Forelimb muscle (tissue), 1 donor: ENCODE measurements at regions not wholly inside any gene's neighbourhood (a gene's known extent, or its start where the extent isn't known, plus 50 kb on each side); places are given as distances from the start of the nearest gene placed in this dataset.
"Not testable (repeated sequence)": the region's sequence is repeated elsewhere in the genome, so short reads cannot be mapped to it uniquely, and the experiment has no call there.

Experiments used
- DNase-seq: peaks from one replicate; pipeline ENCODE4 v3.0.0-alpha.2; 2013; ENCODE audit warnings: low read depth

DNA sequence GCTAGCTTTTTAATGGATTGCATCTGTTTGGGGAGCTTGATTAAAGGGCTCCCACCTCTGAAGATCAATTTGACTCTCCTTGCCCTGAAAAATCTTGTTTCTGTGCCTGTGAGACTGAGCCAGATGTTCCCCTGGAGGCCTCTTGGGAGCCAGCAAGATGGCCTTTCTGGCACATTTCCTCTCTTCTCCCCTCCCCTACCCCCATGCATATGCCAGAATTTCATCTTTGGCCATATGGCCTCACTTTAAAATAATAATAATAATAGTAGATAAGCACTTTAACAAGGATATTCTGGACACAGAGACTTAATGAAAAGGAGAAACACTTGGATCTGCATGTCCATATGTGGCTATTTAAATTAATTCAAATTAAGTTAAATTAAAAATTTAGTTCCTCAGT, 144.1 kb upstream of the CES5A start:
- DNase-seq: no peak

DNA sequence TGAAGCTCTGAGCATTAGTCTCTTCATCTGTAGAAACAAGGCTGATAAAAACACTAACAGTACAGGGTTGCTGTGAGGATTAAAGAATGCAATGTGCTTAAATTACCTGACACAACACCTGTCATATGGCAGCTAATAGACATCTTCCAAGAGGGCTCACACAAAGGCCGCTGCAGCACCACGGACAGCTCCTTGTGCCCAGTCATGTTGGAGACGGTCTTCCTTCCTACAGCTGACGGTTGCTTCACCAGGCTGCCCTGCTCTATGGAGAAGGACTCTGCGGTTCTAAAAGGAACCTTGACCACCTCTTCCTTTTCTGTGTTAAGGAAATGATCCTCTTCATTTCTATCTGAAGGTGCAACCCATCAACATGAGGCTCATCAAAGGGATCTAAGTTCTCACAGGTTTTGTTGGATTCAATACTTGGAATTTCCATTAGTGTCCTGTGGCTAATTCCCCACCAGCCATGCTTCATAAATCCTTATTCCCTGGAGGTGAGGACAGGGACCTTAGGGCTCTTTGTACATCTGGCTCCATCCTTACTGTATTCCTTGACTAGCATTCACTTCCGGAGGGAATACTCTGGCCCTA, 138.9 kb upstream of the CES5A start:
- DNase-seq: no peak

DNA sequence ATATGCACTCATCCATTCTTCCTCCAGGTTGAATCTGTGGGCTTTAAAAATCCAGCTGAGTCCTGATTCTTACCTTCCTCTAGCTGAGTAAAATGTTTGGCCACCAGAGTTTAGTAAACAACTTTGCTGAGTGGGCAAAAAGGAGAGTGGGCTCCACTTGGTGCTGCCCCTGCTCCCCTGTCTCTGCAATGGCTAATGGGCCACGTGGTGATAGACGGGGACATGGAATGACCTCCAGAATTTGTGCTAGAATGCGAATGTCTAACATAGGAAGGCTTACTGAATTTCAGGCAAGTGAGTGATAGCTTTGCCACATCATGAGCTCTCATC, 137.3 kb upstream of the CES5A start:
- no peak for DNase-seq

DNA sequence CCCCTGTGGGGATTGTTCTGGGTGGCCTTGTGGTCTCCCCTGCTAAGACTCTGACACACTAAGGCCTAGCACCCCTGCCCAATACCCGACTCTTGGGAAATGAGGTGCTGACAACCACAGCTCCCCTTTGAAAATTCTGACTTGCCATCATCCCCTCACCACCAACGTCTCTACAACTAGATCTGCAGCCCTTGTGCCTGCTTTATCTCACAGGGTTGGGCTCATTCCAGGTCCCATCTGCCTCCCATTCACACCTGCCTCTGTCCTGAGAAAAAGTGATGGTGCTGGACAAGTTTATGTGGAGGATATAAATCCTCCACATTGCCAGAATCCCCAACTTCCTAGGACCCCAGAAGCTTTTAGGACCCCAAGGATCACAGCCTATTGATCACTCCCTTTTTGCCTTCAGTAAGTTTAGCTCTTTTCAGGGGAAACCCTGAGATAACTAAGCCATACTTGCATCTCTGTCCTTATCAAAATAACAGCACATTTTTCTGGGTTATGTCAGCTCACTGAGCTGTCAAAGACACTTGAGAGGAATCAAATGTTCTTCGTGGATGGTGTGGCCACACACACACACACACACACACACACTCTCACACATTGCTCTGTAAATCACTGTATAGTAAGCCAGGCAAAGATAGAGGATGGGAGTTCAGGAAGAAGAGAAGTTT, 136.8 kb upstream of the CES5A start:
- DNase-seq: no peak

DNA sequence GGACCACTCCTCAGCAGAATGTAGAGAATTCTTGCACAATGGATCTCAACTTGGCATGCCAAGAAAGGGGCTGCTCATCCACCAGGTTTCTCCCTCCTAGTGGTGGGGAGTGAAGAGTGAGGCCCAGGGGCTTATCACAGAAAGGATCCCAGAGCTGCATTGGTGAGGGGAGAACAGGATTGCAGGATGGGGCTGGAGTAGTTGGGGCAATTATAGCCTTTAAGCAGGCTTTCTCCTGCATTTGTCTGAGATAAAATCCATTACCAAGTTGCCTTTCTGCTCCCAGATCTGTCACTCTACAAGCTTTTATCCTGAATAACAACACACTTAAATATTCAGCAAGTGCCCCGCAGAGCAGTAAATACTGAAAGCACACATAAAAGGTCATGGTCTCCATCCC, 130.8 kb upstream of the CES5A start:
- no peak for DNase-seq

DNA sequence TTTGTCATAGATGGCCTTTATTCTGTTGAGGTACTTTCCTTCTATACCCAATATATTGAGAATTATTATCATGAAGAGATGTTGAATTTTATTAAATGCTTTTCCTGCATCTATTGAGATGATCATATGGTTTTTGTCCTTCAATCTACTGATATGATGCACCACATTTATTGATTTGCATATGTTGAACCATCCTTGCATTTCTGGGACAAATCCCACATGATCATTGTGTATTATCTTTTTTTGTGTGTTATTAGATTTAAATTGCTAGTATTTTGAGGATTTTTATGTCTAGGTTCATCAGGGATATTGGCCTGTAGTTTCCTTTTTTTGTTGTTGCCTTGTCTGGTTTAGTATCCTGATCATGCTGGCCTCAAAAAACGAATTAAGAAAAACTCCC, 124.5 kb upstream of the CES5A start:
- no peak for DNase-seq

DNA sequence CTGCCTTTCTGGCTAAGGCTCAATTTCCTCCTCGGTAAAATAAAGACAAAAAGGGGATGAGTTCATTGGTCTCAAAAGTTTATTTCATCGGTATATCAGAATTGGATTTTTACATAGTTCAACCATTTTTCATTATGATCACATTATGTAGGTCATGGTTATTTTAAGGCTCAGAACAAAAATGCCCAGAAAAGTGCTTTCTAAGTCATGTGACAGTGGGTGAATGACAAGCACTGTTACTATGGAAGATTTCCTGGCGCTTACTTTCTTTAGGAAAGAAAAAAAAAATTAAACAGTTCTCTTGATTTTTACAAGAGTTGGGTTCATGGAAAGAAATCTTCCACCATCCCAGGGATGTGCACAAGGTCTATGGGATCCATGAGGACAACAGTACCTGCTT, 117.9 kb upstream of the CES5A start:
- DNase-seq: no peak

DNA sequence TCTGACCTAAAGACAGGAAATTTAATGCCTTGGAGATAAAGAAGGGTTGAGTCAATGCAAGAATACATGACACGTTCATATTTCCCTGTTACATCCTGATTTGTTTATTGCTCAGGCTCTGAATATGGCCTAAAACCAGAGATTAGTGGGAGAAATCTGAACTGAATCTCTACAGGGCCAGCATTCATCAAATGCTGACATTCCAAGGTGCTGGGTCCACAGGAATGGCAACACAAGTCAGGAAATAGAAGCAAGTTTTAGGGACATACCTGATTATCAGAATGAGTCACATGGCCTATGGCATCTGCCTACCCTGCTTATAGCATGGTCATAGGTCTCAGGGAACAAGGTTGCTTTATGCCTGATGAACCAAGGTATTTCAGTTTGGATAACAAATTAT, 117.4 kb upstream of the CES5A start:
- DNase-seq: no peak

DNA sequence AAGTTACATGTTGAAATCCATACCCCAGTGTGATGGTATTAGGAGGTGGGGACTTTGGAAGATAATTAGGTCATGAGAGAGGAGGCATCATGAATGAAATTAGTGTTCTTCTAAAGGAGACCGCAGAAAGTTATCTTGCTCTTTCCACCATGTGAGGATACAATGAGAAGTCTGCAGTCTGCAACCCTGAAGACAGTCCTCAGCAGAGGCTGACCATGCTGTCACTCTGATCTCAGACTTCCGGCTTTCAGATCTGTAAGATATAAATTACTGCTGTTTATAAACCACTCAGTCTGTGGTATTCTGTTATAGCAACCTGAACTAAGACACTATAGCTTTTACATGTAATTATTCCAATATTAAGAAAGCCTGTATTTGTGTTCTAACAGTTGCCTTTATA, 116.7 kb upstream of the CES5A start:
- DNase-seq: no peak

DNA sequence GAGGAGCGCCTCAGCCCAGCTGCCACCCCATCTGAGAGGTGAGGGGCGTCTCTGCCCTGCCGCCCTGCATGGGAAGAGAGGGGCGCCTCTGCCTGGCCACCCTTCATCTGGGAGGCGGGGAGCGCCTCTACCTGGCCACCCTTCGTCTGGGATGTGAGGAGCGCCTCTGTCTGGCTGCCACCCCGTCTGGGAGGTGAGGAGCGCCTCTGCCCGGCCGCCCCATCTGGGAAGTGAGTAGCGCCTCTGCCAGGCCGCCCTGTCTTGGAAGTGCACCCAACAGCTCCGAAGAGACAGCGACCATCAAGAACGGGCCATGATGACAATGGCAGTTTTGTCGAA, 114.4 kb upstream of the CES5A start:
- DNase-seq: no peak

DNA sequence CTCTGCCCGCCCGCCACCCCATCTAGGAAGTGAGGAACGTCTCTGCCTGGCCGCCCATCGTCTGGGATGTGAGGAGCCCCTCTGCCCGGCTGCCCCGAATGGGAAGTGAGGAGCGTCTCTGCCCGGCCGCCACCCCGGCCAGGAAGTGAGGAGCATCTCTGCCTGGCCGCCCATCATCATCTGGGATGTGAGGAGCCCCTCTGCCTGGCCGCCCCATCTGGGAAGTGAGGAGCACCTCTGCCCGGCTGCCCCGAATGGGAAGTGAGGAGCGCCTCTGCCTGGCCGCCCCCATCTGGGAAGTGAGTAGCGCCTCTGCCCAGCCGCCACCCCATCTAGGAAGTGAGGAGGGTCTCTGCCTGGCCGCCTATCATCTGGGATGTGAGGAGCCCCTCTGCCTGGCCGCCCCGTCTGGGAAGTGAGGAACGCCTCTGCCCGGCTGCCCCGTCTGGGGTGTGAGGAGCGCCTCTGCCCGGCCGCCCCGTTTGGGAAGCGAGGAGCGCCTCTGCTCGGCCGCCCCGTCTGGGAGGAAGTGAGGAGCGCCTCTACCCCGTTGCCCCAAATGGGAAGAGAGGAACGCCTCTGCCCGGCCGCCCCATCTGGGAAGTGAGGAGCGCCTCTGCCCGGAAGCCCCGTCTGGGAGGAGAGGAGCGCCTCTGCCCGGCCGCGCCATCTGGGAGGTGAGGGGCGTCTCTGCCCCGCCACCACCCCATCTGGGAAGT, 113.8 kb upstream of the CES5A start:
- DNase-seq: not testable (repeated sequence)

DNA sequence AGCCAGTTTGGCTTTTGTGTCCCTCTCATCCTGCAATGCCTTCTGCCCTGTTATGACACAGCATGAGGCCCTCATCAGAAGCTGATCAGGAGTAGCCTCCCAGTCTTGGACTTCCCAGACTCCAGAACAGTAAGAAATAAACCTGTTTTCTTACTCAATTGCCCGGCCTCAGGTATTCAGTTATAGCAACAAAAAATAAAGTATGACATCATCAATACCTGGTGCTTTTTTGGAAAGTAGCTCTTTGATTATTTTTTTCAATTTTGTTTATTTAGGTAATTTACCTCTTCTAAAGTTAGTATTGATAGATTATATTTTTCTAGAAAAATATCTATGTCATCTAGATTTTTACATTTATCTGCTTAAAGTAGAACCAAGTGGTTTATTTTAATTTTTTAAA, 112.8 kb upstream of the CES5A start:
- DNase-seq: no peak

DNA sequence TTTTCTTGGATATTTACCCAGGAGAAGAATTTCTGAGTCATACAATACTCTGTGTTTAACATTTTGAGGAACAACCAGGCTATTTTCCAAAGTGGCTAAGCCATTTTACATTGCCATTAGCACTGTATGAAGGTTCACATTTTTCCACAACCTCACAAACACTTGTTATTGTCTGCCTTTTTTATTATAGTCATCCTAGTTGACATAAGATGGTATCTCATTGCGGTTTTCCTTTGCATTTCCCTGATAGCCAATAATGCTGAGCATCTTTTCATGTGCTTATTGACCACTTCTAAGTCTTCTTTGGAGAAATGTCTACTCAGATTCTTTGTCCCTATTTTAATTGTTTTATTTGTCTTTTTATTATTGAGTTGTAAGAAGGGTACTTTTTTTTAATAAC, 107.4 kb upstream of the CES5A start:
- DNase-seq: no peak

DNA sequence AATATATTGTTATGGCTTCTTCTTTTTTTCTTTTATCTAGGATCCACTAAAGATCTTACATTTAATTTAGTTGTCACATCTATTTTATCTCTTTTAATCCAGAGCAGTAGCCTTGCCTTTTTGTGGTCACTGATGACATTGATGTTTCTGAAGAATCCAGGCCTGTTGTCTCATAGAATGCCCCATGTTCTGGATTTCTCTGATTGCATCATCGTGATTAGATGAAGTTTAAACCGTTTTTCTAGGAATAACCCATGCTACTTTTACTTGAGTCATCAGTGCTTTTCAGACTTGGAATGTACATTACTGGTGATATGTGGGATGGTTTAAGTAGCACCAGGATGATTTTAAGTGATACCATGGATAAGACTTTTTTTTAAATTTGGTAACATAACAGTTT, 106.4 kb upstream of the CES5A start:
- no peak for DNase-seq

DNA sequence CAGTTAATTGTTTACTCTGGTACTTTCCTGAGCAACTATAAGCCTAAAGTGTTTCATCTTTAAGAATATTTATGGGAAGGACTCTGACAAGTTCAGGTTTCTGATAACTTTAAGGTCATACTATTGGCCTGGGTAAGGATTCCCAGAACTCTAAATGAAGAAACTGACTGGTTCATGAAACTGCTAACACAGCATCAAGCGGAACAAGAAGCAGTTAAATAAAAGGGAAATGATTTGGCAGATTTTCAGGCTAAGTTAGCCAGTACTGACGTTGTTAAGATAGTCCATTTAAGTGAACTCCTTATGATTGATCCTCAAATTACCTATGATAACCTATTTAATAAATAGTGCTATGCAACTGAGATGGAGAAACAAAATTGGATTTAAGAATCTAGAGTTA, 101.6 kb upstream of the CES5A start:
- DNase-seq: no peak

DNA sequence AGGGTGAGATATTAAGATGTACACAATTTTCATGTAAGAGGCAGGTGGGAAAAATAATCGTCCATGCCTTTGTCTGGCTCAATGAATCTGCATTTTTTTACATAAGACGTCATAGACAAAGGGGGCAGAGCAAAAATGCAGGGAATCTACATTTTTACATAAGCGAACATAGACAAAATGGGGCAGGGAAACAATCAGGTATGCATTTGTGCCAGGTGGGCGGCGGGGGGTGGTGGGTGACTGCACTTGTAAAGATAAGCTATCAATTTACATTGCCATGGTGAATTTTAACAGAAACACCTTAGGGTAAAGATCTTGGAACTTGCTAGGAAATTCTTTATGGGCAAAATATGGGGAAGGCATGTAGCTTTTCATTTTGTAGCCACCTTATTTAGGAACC, 96.3 kb upstream of the CES5A start:
- no peak for DNase-seq

DNA sequence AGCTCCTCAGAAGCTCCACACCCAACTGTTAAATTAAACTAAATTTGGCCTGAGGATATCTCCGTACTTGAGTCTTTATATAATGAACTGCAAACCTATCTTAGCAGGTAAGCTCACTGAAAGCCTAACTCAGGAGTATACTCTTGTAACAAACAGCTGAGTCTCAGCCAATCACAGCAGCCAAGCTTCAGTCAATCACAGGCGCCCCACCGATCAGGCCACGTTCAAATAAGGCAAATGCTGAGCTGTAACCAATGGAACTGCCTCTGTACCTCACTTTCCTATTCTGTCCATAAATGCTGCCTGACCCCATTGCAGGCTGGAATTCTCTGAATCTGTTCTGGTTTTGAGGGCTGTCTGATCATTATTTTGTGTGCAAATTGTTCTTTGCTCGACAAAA, 93.0 kb upstream of the CES5A start:
- no peak for DNase-seq

DNA sequence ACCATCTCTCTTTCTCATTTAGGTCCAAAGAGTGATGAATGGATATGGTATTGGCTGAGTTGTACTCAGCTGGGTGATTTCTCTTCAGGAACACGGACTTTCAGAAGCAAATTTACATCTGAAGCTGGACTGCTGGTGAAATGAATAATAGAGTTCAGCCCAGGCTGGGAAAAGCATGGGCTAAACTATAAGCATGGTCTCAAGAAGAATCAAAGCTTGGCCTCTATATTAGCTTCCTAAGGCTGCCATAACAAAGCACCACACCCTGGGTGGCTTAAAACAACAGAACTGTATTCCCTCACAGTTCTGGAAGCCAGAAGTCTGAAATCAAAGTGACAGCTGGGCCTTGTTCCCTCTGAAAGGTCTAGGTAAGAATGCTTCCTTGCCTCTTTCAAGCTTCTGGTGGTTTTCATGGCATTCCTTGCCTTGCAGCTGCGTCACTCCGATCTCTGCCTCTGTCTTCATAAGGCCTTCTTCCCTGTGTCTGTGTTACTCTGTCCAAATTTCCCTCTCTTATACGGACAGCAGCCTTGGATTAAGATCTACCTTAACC, 89.8 kb upstream of the CES5A start:
- no peak for DNase-seq

DNA sequence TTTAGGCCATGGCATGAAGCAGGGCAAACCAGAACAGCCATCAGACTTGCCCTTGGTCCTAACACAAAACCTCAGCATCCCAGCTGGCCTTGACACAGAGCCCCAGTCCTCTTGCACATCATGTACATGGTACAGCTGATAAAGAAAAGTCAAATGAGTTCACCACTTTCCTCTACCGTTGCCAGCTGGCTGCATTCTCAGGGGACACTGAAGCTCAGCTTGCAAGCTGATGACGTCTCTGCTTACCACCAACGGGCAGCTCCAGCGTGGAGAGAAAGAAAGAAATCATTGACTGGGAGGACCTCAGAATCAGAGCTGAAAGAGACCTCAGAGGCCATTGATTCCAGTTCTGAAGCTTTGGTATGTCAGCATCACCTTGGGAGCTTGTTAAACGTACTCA, 80.7 kb upstream of the CES5A start:
- DNase-seq: no peak

DNA sequence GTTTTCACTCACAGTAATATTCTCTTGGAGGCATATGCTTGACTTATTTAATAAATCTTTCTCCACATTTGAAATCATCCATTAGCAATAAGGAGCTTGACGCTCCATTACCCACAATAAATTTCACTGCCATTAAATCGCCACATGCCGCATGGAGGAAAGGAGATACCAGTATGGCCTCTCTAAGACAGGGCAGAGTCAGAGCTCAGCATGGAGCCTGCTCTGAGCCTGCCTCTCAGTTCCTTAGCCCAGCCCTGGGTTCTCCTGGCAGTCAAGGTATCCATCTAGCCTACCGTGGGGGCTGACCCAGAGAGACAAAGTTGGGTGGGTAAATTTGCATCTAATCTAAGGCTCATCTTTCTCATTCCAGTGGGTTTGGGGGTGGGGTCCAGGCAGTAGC, 80.3 kb upstream of the CES5A start:
- DNase-seq: no peak

DNA sequence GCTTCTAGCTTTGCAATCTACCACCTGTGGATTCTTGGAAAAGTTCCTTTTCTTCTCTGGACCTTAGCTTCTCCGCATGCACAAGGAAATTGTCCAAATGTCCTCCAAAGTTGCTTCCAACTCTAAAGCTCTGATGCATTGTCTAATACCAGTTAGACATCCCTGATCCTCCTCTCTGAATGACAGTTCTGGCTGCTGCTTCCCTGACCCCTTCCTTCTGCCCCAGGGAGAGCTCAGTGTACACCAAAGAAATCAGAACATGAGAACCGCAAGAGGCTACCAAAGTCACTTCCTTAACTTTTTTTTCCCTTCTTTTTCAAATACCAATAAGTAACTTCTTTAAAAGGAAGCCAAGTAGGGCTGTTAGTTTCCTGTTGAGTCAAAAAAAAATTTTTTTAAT, 79.7 kb upstream of the CES5A start:
- DNase-seq: no peak

DNA sequence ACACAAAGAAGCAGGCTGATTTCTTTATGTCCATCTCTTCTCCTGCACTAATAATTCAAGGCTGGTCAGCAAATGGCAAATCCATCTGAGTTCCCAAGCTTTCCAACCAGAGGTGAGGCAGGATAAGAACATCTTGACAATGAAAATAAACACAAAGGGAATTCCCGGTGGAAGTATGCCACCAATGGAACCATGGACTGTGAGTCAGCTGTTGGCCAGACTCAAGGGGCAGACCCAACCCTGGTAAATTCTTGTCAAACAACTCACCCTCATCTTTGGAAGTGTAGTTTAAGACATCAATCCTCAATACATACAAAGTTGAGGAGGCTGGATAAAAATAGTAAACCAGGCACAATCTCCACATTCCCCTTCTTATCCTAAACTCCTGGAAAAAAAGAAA, 74.3 kb upstream of the CES5A start:
- no peak for DNase-seq

DNA sequence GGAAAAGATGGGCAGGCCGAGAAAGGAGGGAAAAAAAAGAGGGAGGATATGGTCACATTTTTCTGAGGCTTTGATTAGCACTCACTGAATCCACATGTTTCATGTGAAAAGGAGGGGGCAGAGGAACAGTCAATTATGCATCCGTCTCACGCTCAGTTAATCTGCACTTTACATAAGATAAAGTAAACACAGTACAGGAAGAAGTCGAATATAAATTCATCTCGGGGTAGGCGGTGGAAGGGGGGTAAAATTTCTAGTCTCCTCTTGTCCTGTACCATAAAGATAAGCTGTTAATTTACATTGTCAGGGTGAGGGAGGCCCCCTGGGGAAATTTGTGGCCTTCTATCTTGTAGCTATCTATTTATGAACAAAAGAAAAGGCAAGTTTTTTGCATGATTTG, 73.1 kb upstream of the CES5A start:
- DNase-seq: no peak

DNA sequence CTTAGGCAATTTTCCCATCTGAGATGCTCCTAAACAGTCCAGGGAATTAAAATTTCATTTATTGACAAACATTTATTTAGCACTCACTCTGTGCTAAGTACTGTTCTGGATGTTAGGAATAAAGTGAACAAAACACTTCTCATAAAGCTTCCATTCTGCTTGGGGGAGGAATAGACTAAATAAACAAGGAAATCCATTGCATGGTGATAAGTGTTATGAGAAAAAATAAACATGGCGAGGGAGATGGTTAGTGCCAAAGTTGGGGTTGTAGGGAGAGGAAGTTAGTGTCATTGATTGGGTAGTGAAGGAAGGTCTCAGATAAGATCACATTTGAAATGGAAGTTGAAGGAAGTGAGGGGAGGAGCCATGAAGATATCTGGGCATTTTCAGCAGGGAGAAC, 72.2 kb upstream of the CES5A start:
- DNase-seq: no peak
